ENCODE measurements at regions not wholly inside any gene's neighbourhood (a gene's known extent, or its start where the extent isn't known, plus 50 kb on each side); places are given as distances from the start of the nearest gene placed in this dataset.

DNA sequence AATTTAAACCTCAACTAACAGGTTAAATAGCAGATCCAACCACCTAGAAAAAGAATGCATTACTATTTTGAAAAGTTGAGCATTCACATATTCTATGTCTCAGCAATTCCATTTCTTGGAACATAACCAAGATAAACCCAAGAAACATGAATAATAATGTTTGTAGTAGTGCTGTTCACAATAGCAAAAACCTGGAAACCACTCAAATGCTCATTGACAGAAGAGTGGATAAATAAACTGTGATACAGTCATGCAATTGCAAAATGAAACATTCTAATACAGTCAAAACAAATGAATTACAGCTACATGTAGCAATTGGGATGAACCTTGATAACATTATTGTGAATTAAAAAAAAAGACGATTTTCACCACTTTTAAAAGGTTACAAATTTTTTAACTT, 162.8 kb upstream of the TMEM45B start:
- 64% methylated on average over 1 of the region's 1 CpG for WGBS, 2 donors

DNA sequence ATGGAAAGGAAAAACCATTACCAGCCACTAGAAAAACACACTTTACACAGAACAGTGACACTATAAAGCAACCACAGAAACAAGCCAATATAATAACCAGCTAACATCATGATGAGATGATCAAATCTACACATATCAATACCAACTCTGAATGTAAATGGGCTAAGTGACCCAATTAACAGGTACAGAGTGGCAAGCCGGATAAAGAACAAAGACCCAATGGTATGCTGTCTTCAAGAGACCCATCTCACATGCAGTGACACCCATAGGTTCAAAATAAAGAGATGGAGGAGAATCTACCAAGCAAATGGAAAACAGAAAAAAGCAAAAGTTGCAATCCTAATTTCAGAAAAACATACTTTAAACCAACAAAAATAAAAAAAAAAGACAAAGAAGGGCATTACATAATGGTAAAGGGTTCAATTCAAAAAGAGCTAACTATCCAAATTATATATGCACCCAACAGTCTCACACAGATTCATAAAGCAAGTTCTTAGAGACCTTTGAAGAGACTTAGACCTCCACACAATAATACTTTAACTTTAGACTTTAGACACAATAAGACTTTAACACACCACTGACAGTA, 160.3 kb upstream of the TMEM45B start:
- WGBS, 2 donors: 27 to 95% methylated on average over 1 of the region's 1 CpG
- Histone ChIP-seq H3K36me3 (no peaks in the 10 kb centered on the region), H3K27ac (no peak overlapping the region), H3K4me1 (peaks cover 5 to 9% of the 10 kb centered on the region in 2 donors), H3K4me3 (replicated peaks in 1 of 3) (no peak overlapping the region), H3K9me3 (no peaks in the 10 kb centered on the region), H3K27me3 (no peaks in the 10 kb centered on the region)
- intact Hi-C loops (cut with DNase I): no loop called here
- DNase-seq: no peak
- no peak for TF ChIP-seq POLR2A (IDR thresholded peaks at IDR 0.05)

More for the DNA sequence above, 162.8 kb upstream of the TMEM45B start:
- no peak overlapping the region for H3K4me3 ChIP-seq (replicated peaks in 1 of 3)
- no peaks in the 10 kb centered on the region for H3K9me3 ChIP-seq
- TF ChIP-seq, protein P1, sequence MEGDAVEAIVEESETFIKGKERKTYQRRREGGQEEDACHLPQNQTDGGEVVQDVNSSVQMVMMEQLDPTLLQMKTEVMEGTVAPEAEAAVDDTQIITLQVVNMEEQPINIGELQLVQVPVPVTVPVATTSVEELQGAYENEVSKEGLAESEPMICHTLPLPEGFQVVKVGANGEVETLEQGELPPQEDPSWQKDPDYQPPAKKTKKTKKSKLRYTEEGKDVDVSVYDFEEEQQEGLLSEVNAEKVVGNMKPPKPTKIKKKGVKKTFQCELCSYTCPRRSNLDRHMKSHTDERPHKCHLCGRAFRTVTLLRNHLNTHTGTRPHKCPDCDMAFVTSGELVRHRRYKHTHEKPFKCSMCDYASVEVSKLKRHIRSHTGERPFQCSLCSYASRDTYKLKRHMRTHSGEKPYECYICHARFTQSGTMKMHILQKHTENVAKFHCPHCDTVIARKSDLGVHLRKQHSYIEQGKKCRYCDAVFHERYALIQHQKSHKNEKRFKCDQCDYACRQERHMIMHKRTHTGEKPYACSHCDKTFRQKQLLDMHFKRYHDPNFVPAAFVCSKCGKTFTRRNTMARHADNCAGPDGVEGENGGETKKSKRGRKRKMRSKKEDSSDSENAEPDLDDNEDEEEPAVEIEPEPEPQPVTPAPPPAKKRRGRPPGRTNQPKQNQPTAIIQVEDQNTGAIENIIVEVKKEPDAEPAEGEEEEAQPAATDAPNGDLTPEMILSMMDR (IDR thresholded peaks at IDR 0.05): no peak
- TF ChIP-seq POLR2A (IDR thresholded peaks at IDR 0.05): no peak
- no peaks in the 10 kb centered on the region for H3K27me3 ChIP-seq
- intact Hi-C loops (cut with DNase I): no loop called here
- H3K4me1 ChIP-seq: peaks cover 4 to 5% of the 10 kb centered on the region in 2 donors
- no peak overlapping the region for H3K27ac ChIP-seq
- no peaks in the 10 kb centered on the region for H3K36me3 ChIP-seq
- DNase-seq: no peak

DNA sequence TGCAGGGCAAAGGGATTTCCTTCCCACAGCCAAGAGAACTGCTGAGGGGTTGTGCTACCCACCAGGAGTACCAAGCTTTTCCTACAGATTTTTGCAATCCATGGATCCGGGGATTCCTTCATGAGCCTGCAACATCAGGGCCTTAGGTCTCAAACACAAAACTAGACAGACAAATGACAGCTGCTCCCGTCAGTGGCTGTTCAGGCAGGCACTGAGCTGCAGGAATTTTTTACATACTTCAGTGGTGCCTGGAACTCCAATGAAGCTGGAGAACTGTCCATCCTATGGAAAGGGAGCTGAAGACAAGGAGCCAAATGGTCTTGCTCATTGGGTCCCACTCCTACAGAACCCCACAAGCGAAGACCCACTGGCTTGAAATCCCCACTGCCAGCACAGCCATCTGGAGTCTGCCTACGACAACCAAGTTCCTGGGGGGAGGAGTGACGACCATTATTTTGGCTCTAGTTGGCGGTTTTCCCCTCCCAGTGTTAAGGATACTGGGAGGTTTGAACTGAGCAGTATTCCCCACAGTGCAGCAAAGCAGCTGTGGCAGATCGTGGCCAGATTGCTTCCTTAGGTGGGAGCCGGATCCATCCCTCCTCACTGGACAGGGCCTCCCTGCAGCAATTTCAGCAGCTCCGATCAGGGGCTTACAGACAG, 157.7 kb upstream of the TMEM45B start:
- no peak overlapping the region for H3K27ac ChIP-seq
- H3K4me1 ChIP-seq: peaks cover 5 to 9% of the 10 kb centered on the region in 2 donors
- intact Hi-C loops (cut with DNase I): no loop called here
- no peaks in the 10 kb centered on the region for H3K9me3 ChIP-seq
- H3K4me3 ChIP-seq (replicated peaks in 1 of 3): no peak overlapping the region
- H3K36me3 ChIP-seq: no peaks in the 10 kb centered on the region
- DNase-seq: no peak
- H3K27me3 ChIP-seq: no peaks in the 10 kb centered on the region
- TF ChIP-seq, protein P1 (IDR thresholded peaks at IDR 0.05): no peak
- no peak for TF ChIP-seq POLR2A (IDR thresholded peaks at IDR 0.05)
- 48 to 55% methylated on average over 6 to 8 of the region's 9 CpGs for WGBS, 2 donors

DNA sequence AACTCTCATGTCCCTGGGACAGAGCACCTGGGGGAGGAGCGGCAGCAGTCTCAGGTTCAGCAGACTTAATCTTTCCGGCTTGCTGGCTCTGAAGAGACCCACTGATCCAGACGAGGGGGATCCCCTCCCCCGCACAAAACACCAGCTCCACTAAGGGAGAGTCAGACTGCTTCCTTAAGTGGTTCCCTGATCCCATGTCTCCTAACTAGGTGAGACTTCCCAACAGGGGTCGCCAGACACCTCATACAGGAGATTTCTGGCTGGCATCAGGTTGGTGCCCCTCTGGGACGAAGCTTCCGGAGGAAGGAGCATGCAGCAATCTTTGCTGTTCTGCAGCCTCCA, 157.2 kb upstream of the TMEM45B start:
- no peaks in the 10 kb centered on the region for H3K9me3 ChIP-seq
- no peaks in the 10 kb centered on the region for H3K27me3 ChIP-seq
- no peaks in the 10 kb centered on the region for H3K36me3 ChIP-seq
- H3K27ac ChIP-seq: no peak overlapping the region
- DNase-seq: peak; percentile 24 to 32
- peaks cover under 1 to 9% of the 10 kb centered on the region in 2 donors for H3K4me1 ChIP-seq
- intact Hi-C loops (cut with DNase I): no loop called here
- no peak for TF ChIP-seq POLR2A (IDR thresholded peaks at IDR 0.05)
- TF ChIP-seq, protein P1 (IDR thresholded peaks at IDR 0.05): no peak
- H3K4me3 ChIP-seq (replicated peaks in 1 of 3): no peak overlapping the region
- 27 to 38% methylated on average over 5 to 7 of the region's 7 CpGs for WGBS, 2 donors

DNA sequence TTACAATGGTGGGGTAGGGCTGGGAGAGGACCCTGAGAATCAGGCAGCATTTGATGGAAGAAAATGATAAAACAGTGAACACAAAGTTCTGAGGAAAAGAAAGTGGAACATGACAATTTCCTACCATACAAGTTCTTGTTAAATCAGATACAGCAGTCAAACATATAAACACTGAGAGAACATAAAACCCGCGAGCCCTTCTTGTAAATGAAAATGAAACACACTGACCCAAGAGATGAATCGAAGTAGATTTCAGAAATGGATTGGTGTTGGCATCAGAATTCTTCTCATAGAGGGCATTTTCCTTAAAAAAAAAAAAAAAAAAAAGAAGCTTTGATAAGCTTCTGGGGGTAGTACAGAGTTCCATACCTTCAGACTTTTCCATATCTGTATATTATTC, 134.7 kb upstream of the TMEM45B start:
- Histone ChIP-seq H3K27ac (no peak overlapping the region), H3K36me3 (no peaks in the 10 kb centered on the region), H3K4me1 (no peaks in the 10 kb centered on the region), H3K4me3 (replicated peaks in 1 of 3) (no peak overlapping the region), H3K27me3 (no peaks in the 10 kb centered on the region), H3K9me3 (no peaks in the 10 kb centered on the region)
- DNase-seq: no peak
- TF ChIP-seq, protein P1 (IDR thresholded peaks at IDR 0.05): no peak
- TF ChIP-seq POLR2A (IDR thresholded peaks at IDR 0.05): no peak
- 87 to 92% methylated on average over 3 of the region's 3 CpGs for WGBS, 2 donors
- intact Hi-C loops (cut with DNase I): no loop called here

Data from thyroid gland (tissue), 4 donors.